ENCODE measurements at regions not wholly inside any gene's neighbourhood (a gene's known extent, or its start where the extent isn't known, plus 50 kb on each side); places are given as distances from the start of the nearest gene placed in this dataset.

- Histone ChIP-seq H3K27ac (no peak overlapping the region), H3K36me3 (no peaks in the 10 kb centered on the region), H3K27me3 (no peaks in the 10 kb centered on the region), H3K9me3 (no peaks in the 10 kb centered on the region), H3K4me3 (ENCODE audit: low read depth in 1 of 2, low read length in 1 of 2) (no peak overlapping the region), H3K4me1 (ENCODE audit: control insufficient read depth in 1 of 2, insufficient read depth in 1 of 2, low read depth in 1 of 2, low read length in 1 of 2) (no peaks in the 10 kb centered on the region)
- no peak for TF ChIP-seq CTCF (IDR thresholded peaks at IDR 0.05)
These were observed 69.2 kb upstream of the EPS8L3 start for GRCh38 chr1:109832945-109833344.

GRCh38 chr1:109828756-109829505, 65.2 kb upstream of the EPS8L3 start:
- no peak overlapping the region for H3K4me3 ChIP-seq (ENCODE audit: low read depth in 1 of 2, low read length in 1 of 2)
- no peaks in the 10 kb centered on the region for H3K9me3 ChIP-seq
- H3K36me3 ChIP-seq = no peaks in the 10 kb centered on the region
- no peak for TF ChIP-seq CTCF (IDR thresholded peaks at IDR 0.05)
- no peak overlapping the region for H3K27ac ChIP-seq
- H3K27me3 ChIP-seq = no peaks in the 10 kb centered on the region
- H3K4me1 ChIP-seq (ENCODE audit: control insufficient read depth in 1 of 2, insufficient read depth in 1 of 2, low read depth in 1 of 2, low read length in 1 of 2) = peaks cover 39% of the 10 kb centered on the region in 2 experiments

DNA sequence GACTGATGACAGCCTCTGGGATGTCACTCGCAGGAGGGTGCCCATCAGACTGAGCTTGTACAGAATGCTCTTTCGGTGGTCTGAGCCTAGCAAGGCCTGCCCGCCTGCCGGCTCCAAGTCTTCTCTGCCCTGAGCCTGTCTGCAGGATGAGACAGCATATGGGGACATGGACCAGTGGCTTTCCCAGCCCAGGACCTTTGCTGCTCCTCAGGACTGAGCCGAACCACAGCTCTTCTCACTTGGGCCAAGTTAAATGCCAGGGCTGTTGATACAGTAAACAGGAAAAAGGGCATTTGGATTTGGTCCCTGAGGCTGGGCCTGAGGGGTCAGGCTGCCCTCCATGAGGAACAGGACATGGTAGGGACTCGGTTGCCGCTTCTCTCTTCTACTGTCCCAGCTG, 64.3 kb upstream of the EPS8L3 start:
- H3K9me3 ChIP-seq = no peaks in the 10 kb centered on the region
- no peak overlapping the region for H3K4me3 ChIP-seq (ENCODE audit: low read depth in 1 of 2, low read length in 1 of 2)
- peaks cover 48 to 49% of the 10 kb centered on the region in 2 experiments for H3K4me1 ChIP-seq (ENCODE audit: control insufficient read depth in 1 of 2, insufficient read depth in 1 of 2, low read depth in 1 of 2, low read length in 1 of 2)
- no peaks in the 10 kb centered on the region for H3K27me3 ChIP-seq
- no peaks in the 10 kb centered on the region for H3K36me3 ChIP-seq
- no peak overlapping the region for H3K27ac ChIP-seq
- no peak for TF ChIP-seq CTCF (IDR thresholded peaks at IDR 0.05)

DNA sequence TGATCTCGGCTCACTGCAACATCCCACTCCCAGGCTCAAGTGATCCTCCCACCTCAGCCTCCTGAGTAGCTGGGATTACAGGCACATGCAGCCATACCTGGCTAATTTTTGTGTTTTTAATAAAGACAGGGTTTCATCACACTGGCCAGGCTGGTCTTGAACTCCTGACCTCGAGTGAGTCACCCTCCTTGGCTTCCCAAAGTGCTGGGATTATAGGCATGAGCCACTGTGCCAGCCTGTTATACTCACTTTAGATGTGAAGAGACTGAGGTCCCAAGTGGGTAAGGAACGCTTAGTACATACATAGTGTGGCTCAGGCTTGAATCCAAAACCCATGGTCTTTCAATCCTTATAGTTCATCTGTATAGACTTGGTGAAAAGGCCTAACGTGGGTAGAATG, 63.7 kb upstream of the EPS8L3 start:
- Histone ChIP-seq H3K9me3 (no peaks in the 10 kb centered on the region), H3K4me3 (ENCODE audit: low read depth in 1 of 2, low read length in 1 of 2) (no peak overlapping the region), H3K4me1 (ENCODE audit: control insufficient read depth in 1 of 2, insufficient read depth in 1 of 2, low read depth in 1 of 2, low read length in 1 of 2) (peaks cover 54% of the 10 kb centered on the region in 2 experiments), H3K27ac (peak overlapping the region; percentile 92), H3K36me3 (no peaks in the 10 kb centered on the region), H3K27me3 (no peaks in the 10 kb centered on the region)
- no peak for TF ChIP-seq CTCF (IDR thresholded peaks at IDR 0.05)

GRCh38 chr1:109826930-109827349, 63.2 kb upstream of the EPS8L3 start:
- Histone ChIP-seq H3K27me3 (no peaks in the 10 kb centered on the region), H3K4me3 (ENCODE audit: low read depth in 1 of 2, low read length in 1 of 2) (no peak overlapping the region), H3K27ac (peak overlapping the region; percentile 92), H3K36me3 (no peaks in the 10 kb centered on the region), H3K9me3 (no peaks in the 10 kb centered on the region), H3K4me1 (ENCODE audit: control insufficient read depth in 1 of 2, insufficient read depth in 1 of 2, low read depth in 1 of 2, low read length in 1 of 2) (peaks cover 59% of the 10 kb centered on the region in 2 experiments)
- no peak for TF ChIP-seq CTCF (IDR thresholded peaks at IDR 0.05)

Measured in neutrophil (primary cell).